ENCODE measurements at regions not wholly inside any gene's neighbourhood (a gene's known extent, or its start where the extent isn't known, plus 50 kb on each side); places are given as distances from the start of the nearest gene placed in this dataset.

DNA sequence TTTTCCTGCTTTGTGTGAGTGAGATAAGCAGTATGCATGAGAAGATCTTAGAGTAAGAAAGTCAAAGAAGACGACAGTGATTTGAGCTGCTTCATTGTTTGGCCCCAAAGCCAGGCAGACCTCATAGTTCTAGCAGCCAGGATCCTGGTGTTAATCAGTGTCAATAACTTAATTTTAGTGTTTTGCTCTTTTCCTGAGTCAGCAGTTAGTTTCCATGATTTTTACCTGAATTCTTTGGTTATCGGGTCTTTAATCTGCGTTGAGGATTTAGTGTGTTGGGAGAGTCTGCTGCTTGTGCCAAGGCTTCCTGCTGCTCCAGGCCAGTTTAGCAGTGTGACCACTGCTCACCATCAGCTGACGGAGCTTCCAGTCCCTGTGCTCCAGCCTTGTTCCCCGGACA lies 241.6 kb upstream of the SOX5 start:
- ATAC-seq (no peak), DNase-seq (no peak)
- Mint-ChIP-seq H3K4me3 (no peak overlapping the region), H3K4me1 (no peaks in the 10 kb centered on the region), H3K27ac (no peak overlapping the region), H3K9me3 (no peaks in the 10 kb centered on the region), H3K36me3 (no peaks in the 10 kb centered on the region), H3K27me3 (no peaks in the 10 kb centered on the region)
- POLR2A ChIA-PET: no interaction called here

- Mint-ChIP-seq H3K27me3 (no peaks in the 10 kb centered on the region), H3K4me3 (no peak overlapping the region), H3K4me1 (no peaks in the 10 kb centered on the region), H3K27ac (no peak overlapping the region), H3K36me3 (no peaks in the 10 kb centered on the region), H3K9me3 (no peaks in the 10 kb centered on the region)
- POLR2A ChIA-PET: no interaction called here
- ATAC-seq (no peak), DNase-seq (no peak)
Observed at GRCh38 chr12:24185782-24186181, 236.3 kb upstream of the SOX5 start.

GRCh38 chr12:24177889-24178288 lies 228.4 kb upstream of the SOX5 start:
- no peaks in the 10 kb centered on the region for H3K27me3 Mint-ChIP-seq
- no peaks in the 10 kb centered on the region for H3K4me1 Mint-ChIP-seq
- H3K36me3 Mint-ChIP-seq: no peaks in the 10 kb centered on the region
- no peak overlapping the region for H3K4me3 Mint-ChIP-seq
- no peaks in the 10 kb centered on the region for H3K9me3 Mint-ChIP-seq
- POLR2A ChIA-PET: no interaction called here
- no peak overlapping the region for H3K27ac Mint-ChIP-seq
- ATAC-seq (no peak), DNase-seq (no peak)

DNA sequence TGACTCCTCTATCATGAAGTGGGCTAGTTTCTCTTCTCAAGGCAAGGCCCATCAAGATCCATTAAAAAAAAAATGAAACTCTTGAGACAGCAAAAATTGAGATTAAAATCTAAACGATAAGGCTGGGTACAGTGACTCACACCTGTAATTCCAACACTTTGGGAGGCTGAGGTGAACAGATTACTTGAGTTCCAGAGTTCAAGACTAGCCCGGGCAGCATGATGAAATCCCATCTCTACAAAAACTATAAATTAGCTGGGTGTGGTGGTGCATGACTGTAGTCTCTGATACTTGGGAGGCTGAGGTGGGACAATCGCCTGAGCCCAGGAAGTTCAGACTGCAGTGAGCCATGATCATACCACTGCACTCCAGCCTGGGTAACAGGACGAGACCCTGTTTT lies 226.5 kb upstream of the SOX5 start:
- H3K4me3 Mint-ChIP-seq: no peak overlapping the region
- POLR2A ChIA-PET: no interaction called here
- no peaks in the 10 kb centered on the region for H3K27me3 Mint-ChIP-seq
- H3K27ac Mint-ChIP-seq: no peak overlapping the region
- H3K9me3 Mint-ChIP-seq: peaks cover 0 to 2% (median 0%) of the 10 kb centered on the region in 9 donors
- DNase-seq: no peak
- no peaks in the 10 kb centered on the region for H3K4me1 Mint-ChIP-seq
- ATAC-seq: no peak
- H3K36me3 Mint-ChIP-seq: no peaks in the 10 kb centered on the region

- Mint-ChIP-seq H3K4me1 (no peaks in the 10 kb centered on the region), H3K27ac (no peak overlapping the region), H3K36me3 (no peaks in the 10 kb centered on the region), H3K27me3 (no peaks in the 10 kb centered on the region), H3K4me3 (no peak overlapping the region), H3K9me3 (peaks cover 0 to 2% (median 0%) of the 10 kb centered on the region in 9 donors)
- DNase-seq: no peak
- no peak for ATAC-seq
- POLR2A ChIA-PET: no interaction called here
Observed at GRCh38 chr12:24175284-24175683, 225.8 kb upstream of the SOX5 start.

DNA sequence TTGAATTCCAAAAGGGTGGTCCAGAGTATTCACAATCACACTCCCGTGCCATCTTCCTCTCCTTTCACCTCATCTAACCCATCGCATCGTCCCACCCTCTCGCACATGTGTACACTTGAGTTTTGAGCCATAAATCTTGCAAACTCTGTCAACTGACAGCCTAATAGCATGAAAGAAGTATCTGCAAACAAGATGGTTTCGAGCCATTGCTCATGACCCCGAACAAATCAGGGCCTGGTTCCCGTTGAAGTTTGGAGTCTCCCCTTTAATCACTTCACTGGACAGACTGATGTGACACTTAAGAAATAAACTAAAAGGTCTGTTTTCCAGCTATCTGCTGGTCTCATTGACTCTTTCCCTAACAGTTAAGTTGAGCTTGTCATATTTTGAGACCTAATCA lies 223.6 kb upstream of the SOX5 start:
- POLR2A ChIA-PET: no interaction called here

DNA sequence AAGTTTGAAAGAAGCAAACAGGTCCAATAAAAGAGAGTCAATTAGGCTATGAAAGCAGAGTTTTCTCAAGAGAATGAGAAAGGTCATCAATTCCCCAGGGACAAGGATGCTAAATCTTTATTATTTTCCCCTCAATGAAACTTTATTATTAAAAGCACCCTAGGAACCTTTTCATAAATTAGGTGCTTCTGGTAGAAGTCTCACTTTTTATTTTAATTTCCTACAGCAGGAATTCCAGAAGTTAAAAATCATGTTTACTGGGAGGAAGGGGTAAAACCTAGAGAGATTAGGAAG lies 223.2 kb upstream of the SOX5 start:
- H3K4me1 Mint-ChIP-seq: no peaks in the 10 kb centered on the region

More for the DNA sequence above, 223.6 kb upstream of the SOX5 start:
- Mint-ChIP-seq H3K27ac (no peak overlapping the region), H3K27me3 (no peaks in the 10 kb centered on the region), H3K4me1 (no peaks in the 10 kb centered on the region), H3K9me3 (peaks cover 0 to 2% (median 0%) of the 10 kb centered on the region in 9 donors), H3K36me3 (no peaks in the 10 kb centered on the region), H3K4me3 (no peak overlapping the region)
- DNase-seq (no peak), ATAC-seq (no peak)

DNA sequence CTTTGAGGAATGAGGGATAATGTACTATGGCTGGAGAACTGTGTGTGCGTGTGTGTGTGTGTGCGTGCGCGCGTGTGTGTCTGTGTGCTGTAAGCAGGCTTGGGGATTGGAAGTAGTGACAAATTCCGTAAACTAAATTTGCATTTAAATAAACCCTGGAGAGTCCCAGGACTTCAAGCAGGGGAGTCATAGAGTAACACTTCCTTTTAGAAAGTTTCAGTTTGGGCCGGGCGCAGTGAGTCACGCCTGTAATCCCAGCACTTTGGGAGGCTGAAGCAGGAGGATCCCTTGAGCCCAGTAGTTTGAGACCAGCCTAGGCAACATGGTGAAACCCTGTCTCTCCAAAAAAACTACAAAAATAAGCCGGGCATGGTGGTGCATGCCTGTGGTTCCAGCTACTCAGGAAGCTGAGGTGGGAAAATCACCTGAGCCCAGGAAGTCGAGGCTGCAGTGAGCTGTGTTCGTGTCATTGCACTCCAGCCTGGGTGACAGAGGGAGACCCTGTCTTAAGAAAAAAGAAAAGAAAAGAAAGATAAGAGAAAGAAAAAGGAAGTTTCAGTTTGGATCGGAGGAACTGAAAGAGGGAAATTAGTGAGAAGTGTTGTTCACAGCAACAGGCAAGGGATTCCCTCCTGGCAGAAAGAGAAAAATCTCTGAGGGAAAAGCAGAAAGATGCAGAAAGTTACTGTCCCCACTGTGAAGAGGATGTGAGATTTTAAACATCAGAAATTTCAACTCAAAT lies 222.7 kb upstream of the SOX5 start:
- DNase-seq (no peak), ATAC-seq (no peak)
- POLR2A ChIA-PET: no interaction called here
- H3K36me3 Mint-ChIP-seq: no peaks in the 10 kb centered on the region
- no peak overlapping the region for H3K27ac Mint-ChIP-seq
- no peaks in the 10 kb centered on the region for H3K4me1 Mint-ChIP-seq
- peaks cover 0 to 2% (median 0%) of the 10 kb centered on the region in 9 donors for H3K9me3 Mint-ChIP-seq
- no peaks in the 10 kb centered on the region for H3K27me3 Mint-ChIP-seq
- no peak overlapping the region for H3K4me3 Mint-ChIP-seq

More for the DNA sequence above, 223.2 kb upstream of the SOX5 start:
- no peak overlapping the region for H3K4me3 Mint-ChIP-seq
- H3K9me3 Mint-ChIP-seq: peaks cover 0 to 2% (median 0%) of the 10 kb centered on the region in 9 donors
- no peaks in the 10 kb centered on the region for H3K36me3 Mint-ChIP-seq
- POLR2A ChIA-PET: no interaction called here
- no peaks in the 10 kb centered on the region for H3K27me3 Mint-ChIP-seq
- no peak overlapping the region for H3K27ac Mint-ChIP-seq
- ATAC-seq: no peak
- no peak for DNase-seq

- no peak overlapping the region for H3K4me3 Mint-ChIP-seq
- POLR2A ChIA-PET: no interaction called here
- no peaks in the 10 kb centered on the region for H3K4me1 Mint-ChIP-seq
- H3K36me3 Mint-ChIP-seq: no peaks in the 10 kb centered on the region
- H3K27ac Mint-ChIP-seq: no peak overlapping the region
- H3K9me3 Mint-ChIP-seq: peaks cover 0 to 7% (median 0%) of the 10 kb centered on the region in 9 donors
- DNase-seq: no peak
- ATAC-seq: no peak
- no peaks in the 10 kb centered on the region for H3K27me3 Mint-ChIP-seq
Observed at GRCh38 chr12:24155042-24155441, 205.6 kb upstream of the SOX5 start.

GRCh38 chr12:24153079-24153478 lies 203.6 kb upstream of the SOX5 start:
- DNase-seq: no peak
- Mint-ChIP-seq H3K27me3 (no peaks in the 10 kb centered on the region), H3K27ac (no peak overlapping the region), H3K9me3 (peaks cover 0 to 11% (median 0%) of the 10 kb centered on the region in 9 donors), H3K4me3 (no peak overlapping the region), H3K4me1 (no peaks in the 10 kb centered on the region), H3K36me3 (no peaks in the 10 kb centered on the region)
- POLR2A ChIA-PET: no interaction called here
- ATAC-seq: no peak

GRCh38 chr12:24152270-24152669 lies 202.8 kb upstream of the SOX5 start:
- H3K27me3 Mint-ChIP-seq: no peaks in the 10 kb centered on the region
- H3K4me1 Mint-ChIP-seq: no peaks in the 10 kb centered on the region
- no peak overlapping the region for H3K4me3 Mint-ChIP-seq
- ATAC-seq (no peak), DNase-seq (no peak)
- H3K36me3 Mint-ChIP-seq: no peaks in the 10 kb centered on the region
- POLR2A ChIA-PET: no interaction called here
- H3K27ac Mint-ChIP-seq: no peak overlapping the region
- peaks cover 0 to 11% (median 0%) of the 10 kb centered on the region in 9 donors for H3K9me3 Mint-ChIP-seq

DNA sequence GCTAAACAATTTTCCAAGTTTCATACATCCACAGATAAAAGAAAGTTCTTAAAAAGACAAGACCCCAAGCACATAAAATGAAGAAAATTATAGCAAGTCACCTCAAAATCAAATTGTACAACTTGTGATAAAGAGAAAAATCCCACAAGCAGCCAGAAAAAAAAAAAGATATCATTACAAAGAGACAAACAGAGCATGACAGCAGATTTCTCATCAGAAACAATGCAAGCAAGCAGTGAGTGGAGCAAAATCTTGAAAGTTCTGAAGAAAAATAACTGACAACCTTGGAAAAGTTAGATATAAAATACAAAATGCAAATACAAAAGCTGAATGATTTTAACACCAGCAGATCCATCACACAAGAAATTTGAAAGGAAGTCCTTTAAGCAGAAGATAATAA lies 194.5 kb upstream of the SOX5 start:
- no peak overlapping the region for H3K27ac Mint-ChIP-seq
- H3K4me3 Mint-ChIP-seq: no peak overlapping the region
- H3K9me3 Mint-ChIP-seq: peaks cover 0 to 13% (median 3%) of the 10 kb centered on the region in 9 donors
- no peaks in the 10 kb centered on the region for H3K36me3 Mint-ChIP-seq
- POLR2A ChIA-PET: no interaction called here
- no peaks in the 10 kb centered on the region for H3K4me1 Mint-ChIP-seq
- ATAC-seq (no peak), DNase-seq (no peak)
- H3K27me3 Mint-ChIP-seq: peaks cover 0 to 2% (median 0%) of the 10 kb centered on the region in 5 donors

DNA sequence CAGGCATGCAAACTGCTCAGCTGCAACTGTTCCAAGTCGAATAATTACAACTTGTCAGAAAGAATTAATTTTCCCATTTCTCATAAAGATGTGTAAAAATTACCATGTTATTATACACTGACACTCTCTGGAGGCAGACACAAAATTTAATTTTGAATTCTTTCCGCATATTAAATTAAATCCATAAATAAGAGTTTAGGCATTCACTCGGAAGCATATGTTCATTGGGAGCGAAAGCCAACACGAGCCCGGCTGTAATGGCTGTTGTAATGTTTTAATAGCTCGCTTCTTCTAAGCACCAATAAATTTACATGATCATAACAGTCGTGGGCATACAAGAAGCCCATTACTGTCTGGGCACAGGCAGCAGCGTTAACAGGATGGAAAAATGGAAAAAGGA lies 189.6 kb upstream of the SOX5 start:
- DNase-seq: no peak
- peaks cover 0 to 4% (median 0%) of the 10 kb centered on the region in 4 donors for H3K4me1 Mint-ChIP-seq
- no peaks in the 10 kb centered on the region for H3K36me3 Mint-ChIP-seq
- ATAC-seq: no peak
- peaks cover 0 to 19% (median 3%) of the 10 kb centered on the region in 9 donors for H3K9me3 Mint-ChIP-seq
- POLR2A ChIA-PET: no interaction called here
- H3K27ac Mint-ChIP-seq: no peak overlapping the region
- no peak overlapping the region for H3K4me3 Mint-ChIP-seq
- peaks cover 0 to 2% (median 0%) of the 10 kb centered on the region in 5 donors for H3K27me3 Mint-ChIP-seq

- Mint-ChIP-seq H3K36me3 (no peaks in the 10 kb centered on the region), H3K27ac (no peak overlapping the region), H3K27me3 (peaks cover 0 to 2% (median 0%) of the 10 kb centered on the region in 5 donors), H3K9me3 (peaks cover 0 to 10% (median 0%) of the 10 kb centered on the region in 9 donors), H3K4me1 (peaks cover 0 to 4% (median 0%) of the 10 kb centered on the region in 4 donors), H3K4me3 (no peak overlapping the region)
- ATAC-seq (no peak), DNase-seq (no peak)
- POLR2A ChIA-PET: no interaction called here
Observed at GRCh38 chr12:24138041-24138440, 188.6 kb upstream of the SOX5 start.
